GM18861 (cell line): ENCODE measurements at regions not wholly inside any gene's neighbourhood (a gene's known extent, or its start where the extent isn't known, plus 50 kb on each side); places are given as distances from the start of the nearest gene placed in this dataset.
"Not testable (repeated sequence)": the region's sequence is repeated elsewhere in the genome, so short reads cannot be mapped to it uniquely, and the experiment has no call there.

Source experiments
- ATAC-seq: cut with Tn5 transposase; IDR thresholded peaks from one replicate; pipeline ENCODE4 v1.9.1; 2021; ENCODE audit not compliant: unreplicated experiment

GRCh38 chr2:156254637-156255067, 77.9 kb downstream of the NR4A2 start:
- not testable (repeated sequence) for ATAC-seq

GRCh38 chr2:156253765-156254164, 78.8 kb downstream of the NR4A2 start:
- ATAC-seq: no peak

DNA sequence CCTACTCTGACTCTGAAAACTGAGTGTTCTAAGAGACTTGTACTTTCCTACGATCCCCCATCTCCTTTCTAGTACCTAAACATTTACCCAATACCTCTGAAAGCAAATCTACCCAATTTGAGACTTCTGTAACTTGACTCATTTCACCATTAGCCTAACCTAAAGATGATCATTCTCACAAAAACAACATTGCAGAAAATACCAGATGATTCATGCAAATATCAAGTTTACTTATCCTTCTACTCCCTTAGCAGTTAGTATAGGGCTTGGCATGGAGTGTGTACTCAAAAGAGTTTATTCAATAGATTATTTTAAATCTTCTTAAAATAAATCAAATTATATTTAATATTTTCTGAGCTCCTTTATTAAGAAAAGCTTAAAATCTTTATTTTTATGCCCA, 89.6 kb downstream of the NR4A2 start:
- no peak for ATAC-seq

GRCh38 chr2:156237558-156237957, 95.0 kb downstream of the NR4A2 start:
- ATAC-seq: no peak

DNA sequence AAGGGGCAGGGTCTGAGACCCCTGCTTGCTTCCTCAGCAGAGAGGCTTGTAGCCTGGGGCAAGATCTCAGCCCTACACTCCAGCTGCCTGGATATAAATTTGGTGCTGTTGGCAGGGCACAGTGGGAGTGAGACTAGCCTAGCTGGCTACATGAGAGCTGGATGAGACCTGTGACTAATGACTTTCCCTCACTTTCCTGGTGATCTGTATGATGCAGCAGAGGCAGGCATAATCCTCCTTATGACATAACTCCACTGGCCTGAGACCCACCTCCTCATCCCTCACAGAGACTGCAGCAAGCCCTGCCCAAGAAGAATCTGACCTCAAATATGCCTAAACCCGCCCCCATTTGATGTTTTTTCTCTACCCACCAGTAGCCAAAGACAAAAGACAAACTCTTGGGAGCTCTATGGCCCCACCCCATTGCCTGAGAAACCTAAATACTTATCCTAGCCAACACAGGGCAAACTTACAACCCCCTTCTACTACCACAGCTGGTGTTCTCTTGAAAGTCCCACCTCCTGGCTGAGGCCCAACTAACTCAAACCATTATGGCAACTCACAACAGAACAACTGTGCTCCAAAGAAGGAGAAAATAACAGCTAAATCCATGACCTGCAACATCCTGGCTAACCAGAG, 102.7 kb downstream of the NR4A2 start:
- ATAC-seq: no peak

- not testable (repeated sequence) for ATAC-seq
These were observed 109.2 kb downstream of the NR4A2 start for GRCh38 chr2:156223328-156223727.

DNA sequence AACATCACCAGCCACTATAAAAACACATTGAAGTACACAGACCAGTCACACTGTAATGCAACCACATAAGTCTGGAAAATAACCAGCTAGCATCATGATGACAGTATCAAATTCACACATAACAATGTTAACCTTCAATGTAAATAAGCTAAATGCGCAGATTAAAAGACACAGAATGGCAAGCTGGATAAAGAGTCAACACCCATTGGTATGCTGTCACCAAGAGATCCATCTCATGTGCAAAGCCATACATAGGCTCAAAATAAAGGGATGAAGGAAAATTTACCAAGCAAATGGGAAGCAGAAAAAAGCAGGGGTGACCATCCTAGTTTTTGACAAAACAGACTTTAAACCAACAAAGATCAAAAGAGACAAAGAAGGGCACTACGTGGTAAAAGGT, 110.8 kb downstream of the NR4A2 start:
- no peak for ATAC-seq

DNA sequence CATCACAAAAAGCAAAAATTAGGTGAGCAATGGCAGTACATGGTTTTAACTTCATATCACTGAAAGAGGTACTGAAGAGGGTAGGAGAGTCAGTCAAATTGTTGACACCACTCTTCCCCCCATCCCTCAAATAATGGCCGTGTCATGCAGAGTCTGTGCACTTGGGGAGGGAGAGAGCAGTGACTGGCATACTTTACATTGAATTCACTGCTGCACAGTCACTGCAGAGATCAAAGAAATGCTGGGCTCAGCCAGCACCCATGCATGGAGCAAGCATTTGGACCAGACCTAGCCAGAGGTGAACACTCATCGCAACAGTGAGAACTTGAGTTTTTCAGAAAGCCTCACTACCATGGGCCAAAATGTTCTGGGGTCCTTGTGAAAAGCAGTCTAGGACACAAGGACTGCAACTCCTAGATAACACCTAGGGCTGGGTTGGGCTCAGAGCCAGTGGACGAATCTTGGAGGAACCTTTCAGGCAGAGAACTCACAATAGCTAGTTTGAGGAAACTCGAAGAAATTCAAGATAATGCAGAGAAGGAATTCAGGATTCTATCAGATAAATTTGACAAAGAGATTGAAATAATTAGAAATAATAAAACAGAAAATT, 112.9 kb downstream of the NR4A2 start:
- no peak for ATAC-seq

- no peak for ATAC-seq
These were observed 116.9 kb downstream of the NR4A2 start for GRCh38 chr2:156215656-156216055.

DNA sequence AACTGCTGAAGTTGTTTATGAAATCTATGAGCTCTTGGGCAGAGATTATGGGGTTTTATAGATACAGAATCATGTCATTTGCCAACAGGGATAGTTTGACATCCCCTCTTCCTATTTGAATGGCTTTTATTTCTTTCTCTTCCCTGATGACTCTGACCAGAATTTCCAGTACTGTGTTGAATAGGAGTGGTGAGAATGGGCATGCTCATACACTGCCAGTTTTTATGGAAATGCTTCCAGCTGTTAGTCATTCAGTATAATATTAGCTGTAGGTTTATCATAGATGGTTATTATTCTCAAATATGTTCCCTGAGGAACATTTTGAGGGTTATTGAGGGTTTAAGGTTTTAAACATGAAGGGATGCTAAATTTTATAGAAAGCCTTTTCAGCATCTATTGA, 121.2 kb downstream of the NR4A2 start:
- no peak for ATAC-seq

GRCh38 chr2:156206355-156206754, 126.2 kb downstream of the NR4A2 start:
- ATAC-seq: no peak

GRCh38 chr2:156199588-156199987, 132.9 kb downstream of the NR4A2 start:
- ATAC-seq: no peak

DNA sequence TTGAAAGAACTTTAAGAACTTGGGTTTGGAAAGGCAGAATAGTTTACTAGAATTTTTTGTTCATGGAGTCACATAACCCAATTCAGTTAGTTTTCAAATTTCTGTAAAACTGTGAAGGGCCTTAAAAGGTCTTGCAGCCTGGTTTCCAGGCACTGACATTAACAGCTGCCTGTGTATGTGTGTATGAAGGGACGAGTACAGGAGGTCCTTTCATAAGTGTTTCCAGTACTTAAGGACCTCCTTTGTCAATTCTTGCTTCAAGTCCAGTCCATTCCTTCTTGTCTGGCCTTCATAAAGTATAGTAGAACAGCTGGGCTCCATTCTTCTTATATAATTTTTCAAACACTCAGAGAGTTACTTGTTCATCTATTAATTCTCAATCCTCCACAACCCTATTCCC, 136.5 kb downstream of the NR4A2 start:
- ATAC-seq: no peak

DNA sequence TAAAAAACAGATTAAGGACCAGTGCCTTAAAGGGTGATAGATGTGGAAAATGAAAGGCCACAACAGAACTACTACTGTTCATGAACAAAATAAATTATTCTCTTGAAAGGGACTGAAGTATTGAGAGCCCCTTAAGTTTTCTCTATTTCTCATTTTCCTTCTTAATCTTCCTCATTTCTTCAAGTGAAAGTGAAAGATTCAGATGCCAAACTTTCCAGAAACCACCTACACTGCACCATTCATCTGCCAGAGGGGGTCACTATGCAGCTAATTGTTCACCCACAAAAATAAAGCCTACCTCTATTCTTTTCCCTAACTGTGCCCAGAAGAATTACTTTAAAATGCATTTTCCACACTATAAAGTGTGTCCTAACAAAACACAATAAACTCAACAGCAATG, 140.1 kb downstream of the NR4A2 start:
- ATAC-seq: no peak

DNA sequence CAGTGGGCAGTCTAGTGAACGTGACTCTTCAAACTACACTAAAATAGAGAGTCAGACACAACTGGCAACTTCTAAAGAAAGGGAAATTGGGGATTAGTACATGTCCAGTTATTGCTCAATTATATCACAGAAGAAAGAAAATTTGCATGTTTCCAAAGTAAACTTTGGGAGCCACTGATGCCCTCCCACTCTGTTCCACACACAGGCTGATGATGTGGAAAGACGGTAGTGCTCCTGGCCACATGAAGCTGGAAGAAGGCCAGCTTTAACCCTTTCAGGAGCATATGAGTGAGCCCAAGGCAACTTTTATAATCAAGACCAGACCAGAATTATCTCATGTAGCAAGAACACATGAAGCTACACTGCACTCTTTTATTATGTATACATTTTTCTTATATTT, 141.0 kb downstream of the NR4A2 start:
- no peak for ATAC-seq

DNA sequence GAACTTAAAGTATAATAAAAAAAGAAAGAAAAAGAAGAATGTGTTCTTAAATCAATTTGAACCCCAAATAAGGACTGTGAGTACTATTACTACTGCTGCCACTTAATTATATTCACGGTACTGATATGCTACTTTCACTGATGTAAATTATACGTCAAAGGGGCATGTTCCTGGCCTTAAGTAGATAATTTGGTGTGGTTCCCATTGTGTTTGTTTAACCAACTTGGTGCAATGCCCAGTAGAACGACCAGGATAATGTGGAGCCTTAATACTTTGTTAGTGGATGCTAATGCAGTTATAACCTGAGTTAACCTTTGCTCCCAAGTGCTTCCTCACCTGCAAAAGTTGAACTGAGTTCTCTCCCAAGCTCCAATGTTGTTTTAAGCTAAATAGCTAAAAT, 142.0 kb downstream of the NR4A2 start:
- no peak for ATAC-seq

DNA sequence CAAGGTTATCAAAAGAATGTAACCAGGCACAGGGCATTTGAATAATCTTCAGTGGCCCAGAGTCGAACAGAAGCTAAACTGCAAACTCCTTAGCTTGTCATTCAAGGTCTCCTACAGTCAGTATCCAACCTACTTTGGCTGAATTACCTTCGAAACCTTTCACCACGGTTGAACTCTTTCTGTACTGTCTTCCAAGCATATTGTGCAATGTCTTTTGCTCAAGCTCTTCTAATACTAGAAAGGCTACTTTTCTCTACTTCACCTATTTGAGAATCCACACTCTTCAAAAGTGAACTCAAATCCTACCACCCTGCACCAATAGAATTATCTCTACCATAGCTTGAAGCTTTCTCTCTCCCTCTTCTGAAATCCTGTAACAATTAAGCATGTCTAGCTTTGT, 142.9 kb downstream of the NR4A2 start:
- no peak for ATAC-seq

DNA sequence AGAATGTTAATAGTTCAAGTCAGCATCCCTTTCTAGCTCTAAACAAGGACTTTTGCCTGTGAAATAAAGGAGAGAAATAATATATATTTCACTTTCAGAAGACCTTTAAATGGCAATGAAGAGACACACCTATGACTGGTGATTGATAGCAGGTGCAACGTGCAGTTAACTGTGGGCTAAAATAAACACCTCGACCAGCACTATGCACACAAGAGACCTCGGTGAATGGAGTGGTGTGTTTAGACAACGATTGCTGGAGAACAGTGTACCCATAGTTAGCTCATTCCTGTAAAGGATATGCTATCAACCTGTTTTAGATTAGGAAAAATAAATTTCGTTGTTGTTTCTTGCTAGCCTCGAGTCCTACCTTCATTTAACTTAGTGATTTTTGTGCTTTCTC, 143.4 kb downstream of the NR4A2 start:
- ATAC-seq: no peak

GRCh38 chr2:156182132-156182531, 150.4 kb downstream of the NR4A2 start:
- no peak for ATAC-seq

GRCh38 chr2:156181208-156181607, 151.3 kb downstream of the NR4A2 start:
- ATAC-seq: no peak

GRCh38 chr2:156177654-156178053, 154.9 kb downstream of the NR4A2 start:
- no peak for ATAC-seq

DNA sequence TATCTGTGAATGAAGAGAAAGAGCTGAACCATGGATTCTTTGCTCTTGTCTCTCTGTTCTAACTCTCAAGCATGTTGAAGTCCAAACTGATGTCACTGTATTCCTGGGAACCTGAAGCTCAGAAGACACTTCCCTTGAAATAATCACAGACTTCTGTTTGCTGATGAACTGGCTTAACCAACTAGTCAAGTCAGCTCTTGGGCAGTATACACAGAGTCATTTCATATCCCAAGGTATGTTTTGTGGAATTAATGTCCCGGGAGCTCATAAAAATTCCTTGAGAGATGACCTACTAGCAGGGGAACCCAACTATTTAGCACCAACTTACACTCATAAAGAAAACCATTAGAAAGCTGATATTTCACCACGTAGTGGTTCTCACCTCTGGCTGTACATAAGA, 156.6 kb downstream of the NR4A2 start:
- ATAC-seq: no peak

- no peak for ATAC-seq
These were observed 161.6 kb downstream of the NR4A2 start for GRCh38 chr2:156170929-156171328.
